ENCODE measurements at regions not wholly inside any gene's neighbourhood (a gene's known extent, or its start where the extent isn't known, plus 50 kb on each side); places are given as distances from the start of the nearest gene placed in this dataset.

GRCh38 chr1:239547987-239548386, 161.6 kb downstream of the CHRM3 start:
- no peak overlapping the region for H3K4me3 ChIP-seq (ENCODE audit: low read depth, low read length, poor library complexity, severe bottlenecking)
- CTCF ChIA-PET (ENCODE audit: unreplicated experiment), result no interaction called here

GRCh38 chr1:239550178-239550577, 163.8 kb downstream of the CHRM3 start:
- ChIA-PET POLR2A (no interaction called here), CTCF (ENCODE audit: unreplicated experiment) (no interaction called here)
- DNase-seq (ENCODE audit: low spot score), result no peak
- no peaks in the 10 kb centered on the region for H3K4me1 ChIP-seq (ENCODE audit: insufficient read depth, low read length, poor library complexity, severe bottlenecking)
- H3K36me3 ChIP-seq (ENCODE audit: insufficient read depth, low read length), result no peaks in the 10 kb centered on the region
- H3K4me3 ChIP-seq (ENCODE audit: low read depth, low read length, poor library complexity, severe bottlenecking), result no peak overlapping the region
- H3K9me2 ChIP-seq (ENCODE audit: insufficient read depth, low read length), result no peaks in the 10 kb centered on the region
- intact Hi-C loops (cut with micrococcal nuclease; ENCODE audit: unreplicated experiment), result no loop called here
- H3K9me3 ChIP-seq (ENCODE audit: low read length), result no peaks in the 10 kb centered on the region
- no peak overlapping the region for H3K27ac ChIP-seq (ENCODE audit: low read depth, low read length, poor library complexity, severe bottlenecking)
- H3K79me2 ChIP-seq (ENCODE audit: insufficient read depth, low read depth, low read length), result no peaks in the 10 kb centered on the region
- no peak overlapping the region for H2AFZ ChIP-seq (ENCODE audit: low read length)
- H4K20me1 ChIP-seq (ENCODE audit: insufficient read depth, low read length), result no peaks in the 10 kb centered on the region
- no TSS peak for BruUV-seq (replicated peaks)
- TF ChIP-seq CTCF (conservative IDR thresholded peaks at IDR 0.05; ENCODE audit: low read length) (no peak), EZH2phosphoT487 (IDR thresholded peaks at IDR 0.05; ENCODE audit: borderline replicate concordance, low read depth, low read length) (no peak)
- H3K4me2 ChIP-seq (ENCODE audit: low read length), result no peak overlapping the region

More at GRCh38 chr1:239547987-239548386, 161.6 kb downstream of the CHRM3 start:
- Histone ChIP-seq H3K4me2 (ENCODE audit: low read length) (no peak overlapping the region), H3K36me3 (ENCODE audit: insufficient read depth, low read length) (no peaks in the 10 kb centered on the region), H3K9me3 (ENCODE audit: low read length) (no peaks in the 10 kb centered on the region; the same call in 1 of the 2 replicates), H3K9me2 (ENCODE audit: insufficient read depth, low read length) (no peaks in the 10 kb centered on the region), H2AFZ (ENCODE audit: low read length) (no peak overlapping the region), H3K27ac (ENCODE audit: low read depth, low read length, poor library complexity, severe bottlenecking) (no peak overlapping the region), H4K20me1 (ENCODE audit: insufficient read depth, low read length) (no peaks in the 10 kb centered on the region), H3K79me2 (ENCODE audit: insufficient read depth, low read depth, low read length) (no peaks in the 10 kb centered on the region), H3K4me1 (ENCODE audit: insufficient read depth, low read length, poor library complexity, severe bottlenecking) (no peaks in the 10 kb centered on the region)
- no TSS peak for BruUV-seq (replicated peaks)
- POLR2A ChIA-PET, result interaction anchor here (1.0 kb wide), 1 partner anchor 829 kb away, joined by 3 read pairs; no protein-coding TSS in a partner anchor
- no peak for TF ChIP-seq CTCF (conservative IDR thresholded peaks at IDR 0.05; ENCODE audit: low read length)
- no peak for TF ChIP-seq EZH2phosphoT487 (IDR thresholded peaks at IDR 0.05; ENCODE audit: borderline replicate concordance, low read depth, low read length)
- intact Hi-C loops (cut with micrococcal nuclease; ENCODE audit: unreplicated experiment), result no loop called here
- no peak for DNase-seq (ENCODE audit: low spot score)

- Histone ChIP-seq H2AFZ (ENCODE audit: low read length) (no peak overlapping the region), H3K4me3 (ENCODE audit: low read depth, low read length, poor library complexity, severe bottlenecking) (no peak overlapping the region), H3K27ac (ENCODE audit: low read depth, low read length, poor library complexity, severe bottlenecking) (no peak overlapping the region), H3K9me2 (ENCODE audit: insufficient read depth, low read length) (no peaks in the 10 kb centered on the region), H3K4me1 (ENCODE audit: insufficient read depth, low read length, poor library complexity, severe bottlenecking) (no peaks in the 10 kb centered on the region), H4K20me1 (ENCODE audit: insufficient read depth, low read length) (no peaks in the 10 kb centered on the region), H3K36me3 (ENCODE audit: insufficient read depth, low read length) (no peaks in the 10 kb centered on the region), H3K79me2 (ENCODE audit: insufficient read depth, low read depth, low read length) (no peaks in the 10 kb centered on the region), H3K9me3 (ENCODE audit: low read length) (no peaks in the 10 kb centered on the region), H3K4me2 (ENCODE audit: low read length) (no peak overlapping the region)
- ChIA-PET CTCF (ENCODE audit: unreplicated experiment) (no interaction called here), POLR2A (no interaction called here)
- TF ChIP-seq EZH2phosphoT487 (IDR thresholded peaks at IDR 0.05; ENCODE audit: borderline replicate concordance, low read depth, low read length), result no peak
- TF ChIP-seq CTCF (conservative IDR thresholded peaks at IDR 0.05; ENCODE audit: low read length), result no peak
- BruUV-seq (replicated peaks), result no TSS peak
- DNase-seq (ENCODE audit: low spot score), result no peak
- intact Hi-C loops (cut with micrococcal nuclease; ENCODE audit: unreplicated experiment), result no loop called here
Observed at GRCh38 chr1:239555350-239555749, 169.0 kb downstream of the CHRM3 start.

All from OCI-LY7 (cell line).